ENCODE measurements at regions not wholly inside any gene's neighbourhood (a gene's known extent, or its start where the extent isn't known, plus 50 kb on each side); places are given as distances from the start of the nearest gene placed in this dataset.
A peak's percentile ranks its signal among the peaks of the same experiment; 100 is the strongest.

DNA sequence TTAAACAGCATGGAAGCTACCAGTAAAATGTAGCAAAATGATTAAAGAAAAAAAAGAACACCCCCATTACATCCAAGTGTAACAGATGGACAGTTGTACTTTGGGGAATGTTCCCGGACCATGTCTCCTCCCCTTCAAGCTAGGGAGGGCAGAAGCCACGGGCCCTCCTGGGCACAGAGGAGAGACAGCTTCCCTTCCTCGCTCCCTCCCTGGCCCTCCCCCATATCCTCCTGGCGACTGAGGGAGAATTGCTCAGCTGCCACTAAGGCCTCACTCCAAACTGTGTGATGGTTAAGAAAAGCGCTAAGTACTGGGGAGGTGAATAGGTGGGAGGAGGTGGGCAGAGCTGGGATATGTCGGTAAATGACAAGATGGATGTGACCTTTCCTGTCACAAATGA lies 358.0 kb downstream of the HRH4 start:
- no peak for DNase-seq (ENCODE audit: low spot score)
- Mint-ChIP-seq H3K9me3 (peaks cover 10% of the 10 kb centered on the region), H3K27me3 (ENCODE audit: low read depth) (no peaks in the 10 kb centered on the region; the same call in 1 of the 2 replicates), H3K4me1 (peaks cover 50% of the 10 kb centered on the region), H3K4me3 (no peak overlapping the region), H3K36me3 (no peaks in the 10 kb centered on the region), H3K27ac (no peak overlapping the region)
- POLR2A ChIA-PET: no interaction called here
- TF ChIP-seq FOXP1 (CRISPR knock-in tag; IDR thresholded peaks at IDR 0.05; ENCODE audit: borderline replicate concordance) (no peak), FOXJ3 (CRISPR knock-in tag; IDR thresholded peaks at IDR 0.05; ENCODE audit: borderline replicate concordance) (no peak), NFE2L1 (CRISPR knock-in tag; IDR thresholded peaks at IDR 0.05) (no peak)
- TF ChIP-seq, protein P1, sequence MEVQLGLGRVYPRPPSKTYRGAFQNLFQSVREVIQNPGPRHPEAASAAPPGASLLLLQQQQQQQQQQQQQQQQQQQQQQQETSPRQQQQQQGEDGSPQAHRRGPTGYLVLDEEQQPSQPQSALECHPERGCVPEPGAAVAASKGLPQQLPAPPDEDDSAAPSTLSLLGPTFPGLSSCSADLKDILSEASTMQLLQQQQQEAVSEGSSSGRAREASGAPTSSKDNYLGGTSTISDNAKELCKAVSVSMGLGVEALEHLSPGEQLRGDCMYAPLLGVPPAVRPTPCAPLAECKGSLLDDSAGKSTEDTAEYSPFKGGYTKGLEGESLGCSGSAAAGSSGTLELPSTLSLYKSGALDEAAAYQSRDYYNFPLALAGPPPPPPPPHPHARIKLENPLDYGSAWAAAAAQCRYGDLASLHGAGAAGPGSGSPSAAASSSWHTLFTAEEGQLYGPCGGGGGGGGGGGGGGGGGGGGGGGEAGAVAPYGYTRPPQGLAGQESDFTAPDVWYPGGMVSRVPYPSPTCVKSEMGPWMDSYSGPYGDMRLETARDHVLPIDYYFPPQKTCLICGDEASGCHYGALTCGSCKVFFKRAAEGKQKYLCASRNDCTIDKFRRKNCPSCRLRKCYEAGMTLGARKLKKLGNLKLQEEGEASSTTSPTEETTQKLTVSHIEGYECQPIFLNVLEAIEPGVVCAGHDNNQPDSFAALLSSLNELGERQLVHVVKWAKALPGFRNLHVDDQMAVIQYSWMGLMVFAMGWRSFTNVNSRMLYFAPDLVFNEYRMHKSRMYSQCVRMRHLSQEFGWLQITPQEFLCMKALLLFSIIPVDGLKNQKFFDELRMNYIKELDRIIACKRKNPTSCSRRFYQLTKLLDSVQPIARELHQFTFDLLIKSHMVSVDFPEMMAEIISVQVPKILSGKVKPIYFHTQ (CRISPR knock-in tag; IDR thresholded peaks at IDR 0.05): no peak
- TF ChIP-seq, protein P2, sequence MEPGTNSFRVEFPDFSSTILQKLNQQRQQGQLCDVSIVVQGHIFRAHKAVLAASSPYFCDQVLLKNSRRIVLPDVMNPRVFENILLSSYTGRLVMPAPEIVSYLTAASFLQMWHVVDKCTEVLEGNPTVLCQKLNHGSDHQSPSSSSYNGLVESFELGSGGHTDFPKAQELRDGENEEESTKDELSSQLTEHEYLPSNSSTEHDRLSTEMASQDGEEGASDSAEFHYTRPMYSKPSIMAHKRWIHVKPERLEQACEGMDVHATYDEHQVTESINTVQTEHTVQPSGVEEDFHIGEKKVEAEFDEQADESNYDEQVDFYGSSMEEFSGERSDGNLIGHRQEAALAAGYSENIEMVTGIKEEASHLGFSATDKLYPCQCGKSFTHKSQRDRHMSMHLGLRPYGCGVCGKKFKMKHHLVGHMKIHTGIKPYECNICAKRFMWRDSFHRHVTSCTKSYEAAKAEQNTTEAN (CRISPR knock-in tag; IDR thresholded peaks at IDR 0.05): no peak
- CTCF ChIA-PET: interaction anchor here (0.6 to 0.8 kb wide), 2 partner anchors 23 to 492 kb away, joined by 3 read pairs; no protein-coding TSS in a partner anchor
- ATAC-seq: peak; percentile 73

DNA sequence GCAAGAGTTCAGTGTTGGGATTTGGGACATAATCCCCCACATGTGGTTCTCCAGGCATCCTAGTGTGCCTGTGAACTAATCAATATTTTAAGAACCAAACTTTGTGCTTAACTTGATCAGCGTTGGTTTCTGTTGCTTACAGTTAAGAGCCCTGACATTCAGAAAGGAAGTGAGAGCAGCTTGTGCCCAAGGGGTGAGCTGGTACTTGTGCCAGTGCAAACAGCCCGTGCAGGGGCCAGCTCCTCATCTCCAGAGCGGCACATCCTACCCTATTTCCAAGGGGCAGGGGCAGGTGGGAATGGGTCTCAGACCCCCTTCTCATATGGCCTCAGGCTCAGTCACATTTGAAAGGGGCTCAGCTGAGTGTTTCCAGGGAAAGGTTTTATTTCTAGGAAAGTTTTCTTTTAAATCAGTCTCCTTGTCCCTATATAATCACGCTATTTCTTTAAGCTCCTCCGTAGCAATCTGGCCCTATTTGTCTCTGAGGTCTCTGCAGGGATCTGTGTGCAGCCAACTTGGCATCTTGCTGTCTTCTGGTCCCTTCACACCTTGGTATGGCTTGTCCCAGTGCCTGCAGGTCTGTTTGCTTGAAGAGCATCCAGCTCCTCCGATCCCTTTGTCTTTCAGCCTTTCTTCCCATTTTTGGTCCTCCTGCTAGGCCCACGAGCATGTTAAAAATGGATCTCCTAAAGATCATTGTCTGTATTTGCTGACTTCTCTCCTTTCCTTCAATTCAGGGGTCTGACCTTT lies 358.9 kb downstream of the HRH4 start:
- peaks cover 47% of the 10 kb centered on the region for H3K4me1 Mint-ChIP-seq
- DNase-seq (ENCODE audit: low spot score): no peak
- POLR2A ChIA-PET: no interaction called here
- no peak for ATAC-seq
- peaks cover 1% of the 10 kb centered on the region; the same call in 1 of the 2 replicates for H3K9me3 Mint-ChIP-seq
- no peak overlapping the region for H3K4me3 Mint-ChIP-seq
- H3K27ac Mint-ChIP-seq: no peak overlapping the region
- H3K27me3 Mint-ChIP-seq (ENCODE audit: low read depth): no peaks in the 10 kb centered on the region; the same call in 1 of the 2 replicates
- no peaks in the 10 kb centered on the region for H3K36me3 Mint-ChIP-seq
- CTCF ChIA-PET: no interaction called here
- TF ChIP-seq ELF4 (CRISPR knock-in tag; IDR thresholded peaks at IDR 0.05; ENCODE audit: low read depth) (no peak), RORB (CRISPR knock-in tag; IDR thresholded peaks at IDR 0.05) (no peak), ZNF671 (CRISPR knock-in tag; IDR thresholded peaks at IDR 0.05) (no peak), MYBL2 (CRISPR knock-in tag; IDR thresholded peaks at IDR 0.05) (no peak), ZNF396 (CRISPR knock-in tag; IDR thresholded peaks at IDR 0.05; ENCODE audit: borderline replicate concordance) (no peak), NR1H2 (CRISPR knock-in tag; IDR thresholded peaks at IDR 0.05) (no peak)
- TF ChIP-seq, protein P3, sequence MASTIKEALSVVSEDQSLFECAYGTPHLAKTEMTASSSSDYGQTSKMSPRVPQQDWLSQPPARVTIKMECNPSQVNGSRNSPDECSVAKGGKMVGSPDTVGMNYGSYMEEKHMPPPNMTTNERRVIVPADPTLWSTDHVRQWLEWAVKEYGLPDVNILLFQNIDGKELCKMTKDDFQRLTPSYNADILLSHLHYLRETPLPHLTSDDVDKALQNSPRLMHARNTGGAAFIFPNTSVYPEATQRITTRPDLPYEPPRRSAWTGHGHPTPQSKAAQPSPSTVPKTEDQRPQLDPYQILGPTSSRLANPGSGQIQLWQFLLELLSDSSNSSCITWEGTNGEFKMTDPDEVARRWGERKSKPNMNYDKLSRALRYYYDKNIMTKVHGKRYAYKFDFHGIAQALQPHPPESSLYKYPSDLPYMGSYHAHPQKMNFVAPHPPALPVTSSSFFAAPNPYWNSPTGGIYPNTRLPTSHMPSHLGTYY (CRISPR knock-in tag; IDR thresholded peaks at IDR 0.05): no peak
- TF ChIP-seq, protein P4, sequence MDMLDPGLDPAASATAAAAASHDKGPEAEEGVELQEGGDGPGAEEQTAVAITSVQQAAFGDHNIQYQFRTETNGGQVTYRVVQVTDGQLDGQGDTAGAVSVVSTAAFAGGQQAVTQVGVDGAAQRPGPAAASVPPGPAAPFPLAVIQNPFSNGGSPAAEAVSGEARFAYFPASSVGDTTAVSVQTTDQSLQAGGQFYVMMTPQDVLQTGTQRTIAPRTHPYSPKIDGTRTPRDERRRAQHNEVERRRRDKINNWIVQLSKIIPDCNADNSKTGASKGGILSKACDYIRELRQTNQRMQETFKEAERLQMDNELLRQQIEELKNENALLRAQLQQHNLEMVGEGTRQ (CRISPR knock-in tag; IDR thresholded peaks at IDR 0.05): no peak
- TF ChIP-seq, protein P5, sequence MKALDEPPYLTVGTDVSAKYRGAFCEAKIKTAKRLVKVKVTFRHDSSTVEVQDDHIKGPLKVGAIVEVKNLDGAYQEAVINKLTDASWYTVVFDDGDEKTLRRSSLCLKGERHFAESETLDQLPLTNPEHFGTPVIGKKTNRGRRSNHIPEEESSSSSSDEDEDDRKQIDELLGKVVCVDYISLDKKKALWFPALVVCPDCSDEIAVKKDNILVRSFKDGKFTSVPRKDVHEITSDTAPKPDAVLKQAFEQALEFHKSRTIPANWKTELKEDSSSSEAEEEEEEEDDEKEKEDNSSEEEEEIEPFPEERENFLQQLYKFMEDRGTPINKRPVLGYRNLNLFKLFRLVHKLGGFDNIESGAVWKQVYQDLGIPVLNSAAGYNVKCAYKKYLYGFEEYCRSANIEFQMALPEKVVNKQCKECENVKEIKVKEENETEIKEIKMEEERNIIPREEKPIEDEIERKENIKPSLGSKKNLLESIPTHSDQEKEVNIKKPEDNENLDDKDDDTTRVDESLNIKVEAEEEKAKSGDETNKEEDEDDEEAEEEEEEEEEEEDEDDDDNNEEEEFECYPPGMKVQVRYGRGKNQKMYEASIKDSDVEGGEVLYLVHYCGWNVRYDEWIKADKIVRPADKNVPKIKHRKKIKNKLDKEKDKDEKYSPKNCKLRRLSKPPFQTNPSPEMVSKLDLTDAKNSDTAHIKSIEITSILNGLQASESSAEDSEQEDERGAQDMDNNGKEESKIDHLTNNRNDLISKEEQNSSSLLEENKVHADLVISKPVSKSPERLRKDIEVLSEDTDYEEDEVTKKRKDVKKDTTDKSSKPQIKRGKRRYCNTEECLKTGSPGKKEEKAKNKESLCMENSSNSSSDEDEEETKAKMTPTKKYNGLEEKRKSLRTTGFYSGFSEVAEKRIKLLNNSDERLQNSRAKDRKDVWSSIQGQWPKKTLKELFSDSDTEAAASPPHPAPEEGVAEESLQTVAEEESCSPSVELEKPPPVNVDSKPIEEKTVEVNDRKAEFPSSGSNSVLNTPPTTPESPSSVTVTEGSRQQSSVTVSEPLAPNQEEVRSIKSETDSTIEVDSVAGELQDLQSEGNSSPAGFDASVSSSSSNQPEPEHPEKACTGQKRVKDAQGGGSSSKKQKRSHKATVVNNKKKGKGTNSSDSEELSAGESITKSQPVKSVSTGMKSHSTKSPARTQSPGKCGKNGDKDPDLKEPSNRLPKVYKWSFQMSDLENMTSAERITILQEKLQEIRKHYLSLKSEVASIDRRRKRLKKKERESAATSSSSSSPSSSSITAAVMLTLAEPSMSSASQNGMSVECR (CRISPR knock-in tag; IDR thresholded peaks at IDR 0.05; ENCODE audit: borderline replicate concordance): no peak
- TF ChIP-seq, protein P6, sequence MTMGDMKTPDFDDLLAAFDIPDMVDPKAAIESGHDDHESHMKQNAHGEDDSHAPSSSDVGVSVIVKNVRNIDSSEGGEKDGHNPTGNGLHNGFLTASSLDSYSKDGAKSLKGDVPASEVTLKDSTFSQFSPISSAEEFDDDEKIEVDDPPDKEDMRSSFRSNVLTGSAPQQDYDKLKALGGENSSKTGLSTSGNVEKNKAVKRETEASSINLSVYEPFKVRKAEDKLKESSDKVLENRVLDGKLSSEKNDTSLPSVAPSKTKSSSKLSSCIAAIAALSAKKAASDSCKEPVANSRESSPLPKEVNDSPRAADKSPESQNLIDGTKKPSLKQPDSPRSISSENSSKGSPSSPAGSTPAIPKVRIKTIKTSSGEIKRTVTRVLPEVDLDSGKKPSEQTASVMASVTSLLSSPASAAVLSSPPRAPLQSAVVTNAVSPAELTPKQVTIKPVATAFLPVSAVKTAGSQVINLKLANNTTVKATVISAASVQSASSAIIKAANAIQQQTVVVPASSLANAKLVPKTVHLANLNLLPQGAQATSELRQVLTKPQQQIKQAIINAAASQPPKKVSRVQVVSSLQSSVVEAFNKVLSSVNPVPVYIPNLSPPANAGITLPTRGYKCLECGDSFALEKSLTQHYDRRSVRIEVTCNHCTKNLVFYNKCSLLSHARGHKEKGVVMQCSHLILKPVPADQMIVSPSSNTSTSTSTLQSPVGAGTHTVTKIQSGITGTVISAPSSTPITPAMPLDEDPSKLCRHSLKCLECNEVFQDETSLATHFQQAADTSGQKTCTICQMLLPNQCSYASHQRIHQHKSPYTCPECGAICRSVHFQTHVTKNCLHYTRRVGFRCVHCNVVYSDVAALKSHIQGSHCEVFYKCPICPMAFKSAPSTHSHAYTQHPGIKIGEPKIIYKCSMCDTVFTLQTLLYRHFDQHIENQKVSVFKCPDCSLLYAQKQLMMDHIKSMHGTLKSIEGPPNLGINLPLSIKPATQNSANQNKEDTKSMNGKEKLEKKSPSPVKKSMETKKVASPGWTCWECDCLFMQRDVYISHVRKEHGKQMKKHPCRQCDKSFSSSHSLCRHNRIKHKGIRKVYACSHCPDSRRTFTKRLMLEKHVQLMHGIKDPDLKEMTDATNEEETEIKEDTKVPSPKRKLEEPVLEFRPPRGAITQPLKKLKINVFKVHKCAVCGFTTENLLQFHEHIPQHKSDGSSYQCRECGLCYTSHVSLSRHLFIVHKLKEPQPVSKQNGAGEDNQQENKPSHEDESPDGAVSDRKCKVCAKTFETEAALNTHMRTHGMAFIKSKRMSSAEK (CRISPR knock-in tag; IDR thresholded peaks at IDR 0.05; ENCODE audit: borderline replicate concordance): no peak
- TF ChIP-seq, protein P7, sequence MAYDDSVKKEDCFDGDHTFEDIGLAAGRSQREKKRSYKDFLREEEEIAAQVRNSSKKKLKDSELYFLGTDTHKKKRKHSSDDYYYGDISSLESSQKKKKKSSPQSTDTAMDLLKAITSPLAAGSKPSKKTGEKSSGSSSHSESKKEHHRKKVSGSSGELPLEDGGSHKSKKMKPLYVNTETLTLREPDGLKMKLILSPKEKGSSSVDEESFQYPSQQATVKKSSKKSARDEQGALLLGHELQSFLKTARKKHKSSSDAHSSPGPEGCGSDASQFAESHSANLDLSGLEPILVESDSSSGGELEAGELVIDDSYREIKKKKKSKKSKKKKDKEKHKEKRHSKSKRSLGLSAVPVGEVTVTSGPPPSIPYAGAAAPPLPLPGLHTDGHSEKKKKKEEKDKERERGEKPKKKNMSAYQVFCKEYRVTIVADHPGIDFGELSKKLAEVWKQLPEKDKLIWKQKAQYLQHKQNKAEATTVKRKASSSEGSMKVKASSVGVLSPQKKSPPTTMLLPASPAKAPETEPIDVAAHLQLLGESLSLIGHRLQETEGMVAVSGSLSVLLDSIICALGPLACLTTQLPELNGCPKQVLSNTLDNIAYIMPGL (CRISPR knock-in tag; IDR thresholded peaks at IDR 0.05): no peak

All from WTC11 (cell line).